OCI-LY1 (cell line): ENCODE measurements at regions not wholly inside any gene's neighbourhood (a gene's known extent, or its start where the extent isn't known, plus 50 kb on each side); places are given as distances from the start of the nearest gene placed in this dataset.

Experiments
- H2AFZ ChIP-seq: fragments of 200-600 bp; sonication (generic), shearing (Covaris generic); 2 replicates; pipeline ENCODE4 v1.6.0; 2014; ENCODE audit warnings: antibody characterized with exemption, mild to moderate bottlenecking, low read length
- H3F3A ChIP-seq: fragments of 200-600 bp; sonication (generic), shearing (Covaris generic); 2 replicates; pipeline ENCODE4 v1.6.0; 2014; ENCODE audit warnings: mild to moderate bottlenecking, antibody characterized with exemption, low read length, moderate library complexity; ENCODE audit not compliant: insufficient read depth
- H3K27ac ChIP-seq: fragments of 200-600 bp; sonication (generic); 2 replicates; pipeline ENCODE4 v1.5.1; 2014; ENCODE audit warnings: low read length, mixed run types, mild to moderate bottlenecking, low read depth; ENCODE audit not compliant: poor library complexity, severe bottlenecking
- H3K27me3 ChIP-seq: fragments of 200-600 bp; sonication (generic); 2 replicates; pipeline ENCODE4 v1.6.0; 2014; ENCODE audit warnings: antibody characterized with exemption, mild to moderate bottlenecking, low read length, moderate library complexity; ENCODE audit not compliant: insufficient read depth
- H3K36me3 ChIP-seq: fragments of 200-600 bp; sonication (generic); 2 replicates; pipeline ENCODE4 v1.6.1; 2014; ENCODE audit warnings: mild to moderate bottlenecking, antibody characterized with exemption, low read length, moderate library complexity, mixed read lengths; ENCODE audit not compliant: insufficient read depth
- H3K4me1 ChIP-seq: fragments of 200-600 bp; sonication (generic); 2 replicates; pipeline ENCODE4 v1.5.1; 2014; ENCODE audit warnings: mild to moderate bottlenecking, low read length, moderate library complexity; ENCODE audit not compliant: insufficient read depth, severe bottlenecking
- H3K4me2 ChIP-seq: fragments of 200-600 bp; sonication (generic), shearing (Covaris generic); 2 replicates; pipeline ENCODE4 v1.6.1; 2014; ENCODE audit warnings: low read length
- H3K4me3 ChIP-seq: fragments of 200-600 bp; sonication (generic); 2 replicates; pipeline ENCODE4 v1.5.1; 2014; ENCODE audit warnings: low read length, low read depth, mild to moderate bottlenecking, mixed read lengths; ENCODE audit not compliant: poor library complexity, severe bottlenecking
- H3K79me2 ChIP-seq: fragments of 200-600 bp; shearing (Covaris generic); 2 replicates; pipeline ENCODE4 v1.6.1; 2016; ENCODE audit warnings: mixed run types, low read length, mixed read lengths; ENCODE audit not compliant: insufficient read depth
- H3K9ac ChIP-seq: fragments of 200-600 bp; sonication (generic), shearing (Covaris generic); 2 replicates; pipeline ENCODE4 v1.6.1; 2014; ENCODE audit warnings: mild to moderate bottlenecking, low read length, mixed read lengths
- H3K9me2 ChIP-seq: fragments of 200-600 bp; sonication (generic), shearing (Covaris generic); 2 replicates; pipeline ENCODE4 v1.6.1; 2014; ENCODE audit warnings: low read depth, mild to moderate bottlenecking, low read length, mixed read lengths
- H3K9me3 ChIP-seq: fragments of 200-600 bp; shearing (Covaris generic); 2 replicates; pipeline ENCODE4 v1.6.1; 2014; ENCODE audit warnings: low read length, mixed read lengths
- H4K20me1 ChIP-seq: fragments of 200-600 bp; sonication (generic), shearing (Covaris generic); 2 replicates; pipeline ENCODE4 v1.6.0; 2016; ENCODE audit warnings: mild to moderate bottlenecking, low read length; ENCODE audit not compliant: insufficient read depth
- CTCF ChIP-seq: fragments of 200-600 bp; sonication (generic), shearing (Covaris generic); IDR thresholded peaks from 2 replicates; pipeline ENCODE4 v1.5.1; 2017; ENCODE audit warnings: mild to moderate bottlenecking, antibody characterized with exemption, low read length, moderate library complexity, mixed read lengths
- EZH2 ChIP-seq: fragments of 200-600 bp; sonication (generic), shearing (Covaris generic); IDR thresholded peaks from 2 replicates; pipeline ENCODE4 v1.8.0; 2017; ENCODE audit warnings: borderline replicate concordance, mixed run types, mild to moderate bottlenecking, antibody characterized with exemption, low read length, moderate library complexity, mixed read lengths

- no peak overlapping the region for H3K4me2 ChIP-seq
- no peaks in the 10 kb centered on the region for H4K20me1 ChIP-seq
- H3K4me3 ChIP-seq, result no peak overlapping the region
- no peaks in the 10 kb centered on the region for H3K36me3 ChIP-seq
- H3K27ac ChIP-seq, result no peak overlapping the region
- no peak overlapping the region for H2AFZ ChIP-seq
- no peaks in the 10 kb centered on the region for H3F3A ChIP-seq
- no peaks in the 10 kb centered on the region for H3K9me2 ChIP-seq
- no peak overlapping the region for H3K9ac ChIP-seq
- TF ChIP-seq EZH2 (no peak), CTCF (no peak)
- no peaks in the 10 kb centered on the region for H3K27me3 ChIP-seq
- H3K4me1 ChIP-seq, result no peaks in the 10 kb centered on the region
- no peaks in the 10 kb centered on the region for H3K79me2 ChIP-seq
- H3K9me3 ChIP-seq, result no peaks in the 10 kb centered on the region
Measured at GRCh38 chr22:49266561-49267519, 560.8 kb downstream of the BRD1 start.

GRCh38 chr22:49264696-49265095 is 563.0 kb downstream of the BRD1 start:
- H3K27me3 ChIP-seq, result no peaks in the 10 kb centered on the region
- no peak overlapping the region for H3K9ac ChIP-seq
- TF ChIP-seq EZH2, result no peak
- no peak for TF ChIP-seq CTCF
- H3K4me1 ChIP-seq, result no peaks in the 10 kb centered on the region
- H3K4me3 ChIP-seq, result no peak overlapping the region
- H3K9me2 ChIP-seq, result no peaks in the 10 kb centered on the region
- no peaks in the 10 kb centered on the region for H3K9me3 ChIP-seq
- no peaks in the 10 kb centered on the region for H3K79me2 ChIP-seq
- no peak overlapping the region for H3K4me2 ChIP-seq
- H3F3A ChIP-seq, result no peaks in the 10 kb centered on the region
- H3K27ac ChIP-seq, result no peak overlapping the region
- no peak overlapping the region for H2AFZ ChIP-seq
- H4K20me1 ChIP-seq, result no peaks in the 10 kb centered on the region
- no peaks in the 10 kb centered on the region for H3K36me3 ChIP-seq

- H3K9ac ChIP-seq, result no peak overlapping the region
- no peaks in the 10 kb centered on the region for H3K4me1 ChIP-seq
- H3K79me2 ChIP-seq, result no peaks in the 10 kb centered on the region
- no peak overlapping the region for H3K4me2 ChIP-seq
- no peaks in the 10 kb centered on the region for H3K36me3 ChIP-seq
- H3K9me3 ChIP-seq, result no peaks in the 10 kb centered on the region
- no peaks in the 10 kb centered on the region for H3K9me2 ChIP-seq
- no peaks in the 10 kb centered on the region for H4K20me1 ChIP-seq
- no peak for TF ChIP-seq EZH2
- TF ChIP-seq CTCF, result no peak
- no peak overlapping the region for H2AFZ ChIP-seq
- H3K4me3 ChIP-seq, result no peak overlapping the region
- no peaks in the 10 kb centered on the region for H3K27me3 ChIP-seq
- H3F3A ChIP-seq, result no peaks in the 10 kb centered on the region
- no peak overlapping the region for H3K27ac ChIP-seq
Measured at GRCh38 chr22:49263101-49263500, 564.6 kb downstream of the BRD1 start.
